ENCODE measurements at regions not wholly inside any gene's neighbourhood (a gene's known extent, or its start where the extent isn't known, plus 50 kb on each side); places are given as distances from the start of the nearest gene placed in this dataset.

- no peak overlapping the region for H3K4me3 ChIP-seq (ENCODE audit: low read length)
- no peak for TF ChIP-seq CTCF (IDR thresholded peaks at IDR 0.05; ENCODE audit: insufficient read depth, low read depth, low read length, missing control alignments)
Measured at GRCh38 chr2:5264361-5264760, 427.8 kb upstream of the SOX11 start.

GRCh38 chr2:5285061-5285460 lies 407.1 kb upstream of the SOX11 start:
- no peak for DNase-seq (ENCODE audit: low read depth)
- TF ChIP-seq CTCF (IDR thresholded peaks at IDR 0.05; ENCODE audit: insufficient read depth, low read depth, low read length, missing control alignments): no peak
- no peak overlapping the region for H3K4me3 ChIP-seq (ENCODE audit: low read length)

More at GRCh38 chr2:5264361-5264760, 427.8 kb upstream of the SOX11 start:
- no peak for DNase-seq (ENCODE audit: low read depth)

GRCh38 chr2:5285872-5286769 lies 406.1 kb upstream of the SOX11 start:
- H3K4me3 ChIP-seq (ENCODE audit: low read length): no peak overlapping the region
- no peak for DNase-seq (ENCODE audit: low read depth)
- no peak for TF ChIP-seq CTCF (IDR thresholded peaks at IDR 0.05; ENCODE audit: insufficient read depth, low read depth, low read length, missing control alignments)

GRCh38 chr2:5287558-5288334 lies 404.4 kb upstream of the SOX11 start:
- DNase-seq (ENCODE audit: low read depth): no peak
- no peak for TF ChIP-seq CTCF (IDR thresholded peaks at IDR 0.05; ENCODE audit: insufficient read depth, low read depth, low read length, missing control alignments)
- no peak overlapping the region for H3K4me3 ChIP-seq (ENCODE audit: low read length)

GRCh38 chr2:5290900-5291546 lies 401.2 kb upstream of the SOX11 start:
- no peak for TF ChIP-seq CTCF (IDR thresholded peaks at IDR 0.05; ENCODE audit: insufficient read depth, low read depth, low read length, missing control alignments)
- no peak for DNase-seq (ENCODE audit: low read depth)
- no peak overlapping the region for H3K4me3 ChIP-seq (ENCODE audit: low read length)

- TF ChIP-seq CTCF (IDR thresholded peaks at IDR 0.05; ENCODE audit: insufficient read depth, low read depth, low read length, missing control alignments): no peak
- H3K4me3 ChIP-seq (ENCODE audit: low read length): no peak overlapping the region
- DNase-seq (ENCODE audit: low read depth): no peak
Measured at GRCh38 chr2:5304640-5305039, 387.5 kb upstream of the SOX11 start.

Data from epithelial cell of esophagus (primary cell).